Transverse colon (tissue), 4 donors: ENCODE measurements at regions not wholly inside any gene's neighbourhood (a gene's known extent, or its start where the extent isn't known, plus 50 kb on each side); places are given as distances from the start of the nearest gene placed in this dataset.

Experiments
- CTCF ChIP-seq, 5 experiments: fragments of 200-600 bp in 3 of 5; fragments of 450-650 bp in 2 of 5; sonication (generic) in 3 of 5; IDR thresholded peaks; 1 replicate in 2 of 5; 2 replicates in 3 of 5; pipeline ENCODE4 v1.5.1; 2016 to 2017; ENCODE audit warnings: antibody characterized with exemption in 5 of 5, inconsistent platforms in 3 of 5, mild to moderate bottlenecking in 2 of 5, moderate library complexity in 1 of 5
- EP300 ChIP-seq: sonication (generic); formaldehyde crosslinking; IDR thresholded peaks from one replicate; pipeline ENCODE4 v1.6.1; 2017; ENCODE audit warnings: antibody characterized with exemption, low read depth
- POLR2A ChIP-seq: fragments of 450-650 bp; IDR thresholded peaks from one replicate; pipeline ENCODE4 v1.6.1; 2016; ENCODE audit warnings: antibody characterized with exemption, mild to moderate bottlenecking, moderate library complexity
- POLR2AphosphoS5 ChIP-seq, 3 donors: sonication (generic); formaldehyde crosslinking; IDR thresholded peaks; one replicate each; pipeline ENCODE4 v1.6.1; 2016; ENCODE audit warnings: antibody characterized with exemption in 3 of 3

- TF ChIP-seq POLR2A (no peak), POLR2AphosphoS5 (IDR thresholded peaks at IDR 0.05) (no peak), CTCF (IDR thresholded peaks at IDR 0.05) (no peak), EP300 (no peak)
These were observed 856.8 kb upstream of the CELF2 start for GRCh38 chr10:10160821-10161312.
